ENCODE measurements at regions not wholly inside any gene's neighbourhood (a gene's known extent, or its start where the extent isn't known, plus 50 kb on each side); places are given as distances from the start of the nearest gene placed in this dataset.

DNA sequence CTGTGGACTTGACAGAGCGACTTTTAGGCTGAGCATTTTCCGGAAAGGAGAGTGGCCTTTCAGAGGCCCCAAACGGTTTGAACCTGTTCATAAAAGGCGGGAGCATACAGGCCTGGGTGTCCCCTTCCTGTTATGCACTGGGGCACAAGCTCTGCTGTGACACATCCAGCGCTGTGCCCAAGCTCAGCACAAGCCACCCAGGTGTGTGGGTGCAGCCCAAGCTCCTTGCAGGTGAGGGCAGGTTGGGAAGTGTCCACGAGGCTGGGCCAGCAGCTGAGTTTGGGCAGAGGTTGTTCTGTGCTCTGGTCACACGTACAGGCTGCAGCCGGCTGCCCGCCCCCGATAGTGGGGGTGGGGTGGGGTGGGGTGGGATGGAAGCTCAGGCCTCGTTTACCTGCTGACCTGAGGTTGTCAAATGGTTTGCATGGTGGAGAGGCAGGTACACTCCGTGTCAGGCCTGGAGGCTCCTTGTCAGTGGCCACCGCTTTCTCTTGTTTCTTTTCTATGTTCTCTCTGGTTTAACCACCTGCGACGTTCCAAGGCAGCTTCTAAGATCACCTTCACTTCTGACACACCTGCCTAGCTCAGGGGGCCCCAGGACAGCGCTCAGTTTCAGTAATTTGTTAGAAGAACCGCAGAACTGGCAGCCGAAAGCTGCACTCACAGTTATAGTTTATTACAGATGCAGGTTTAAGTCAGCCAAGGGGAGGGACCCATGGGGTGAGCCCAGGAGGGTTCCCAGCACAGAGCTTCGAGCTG, 194.7 kb upstream of the CIBAR2 start:
- peaks cover 21% of the 10 kb centered on the region for H3K4me1 ChIP-seq (ENCODE audit: insufficient read depth, low read length)
- no peak overlapping the region for H2AFZ ChIP-seq (ENCODE audit: low read depth, low read length)
- H3K4me3 ChIP-seq (ENCODE audit: insufficient read depth, low read depth, low read length), result no peak overlapping the region

DNA sequence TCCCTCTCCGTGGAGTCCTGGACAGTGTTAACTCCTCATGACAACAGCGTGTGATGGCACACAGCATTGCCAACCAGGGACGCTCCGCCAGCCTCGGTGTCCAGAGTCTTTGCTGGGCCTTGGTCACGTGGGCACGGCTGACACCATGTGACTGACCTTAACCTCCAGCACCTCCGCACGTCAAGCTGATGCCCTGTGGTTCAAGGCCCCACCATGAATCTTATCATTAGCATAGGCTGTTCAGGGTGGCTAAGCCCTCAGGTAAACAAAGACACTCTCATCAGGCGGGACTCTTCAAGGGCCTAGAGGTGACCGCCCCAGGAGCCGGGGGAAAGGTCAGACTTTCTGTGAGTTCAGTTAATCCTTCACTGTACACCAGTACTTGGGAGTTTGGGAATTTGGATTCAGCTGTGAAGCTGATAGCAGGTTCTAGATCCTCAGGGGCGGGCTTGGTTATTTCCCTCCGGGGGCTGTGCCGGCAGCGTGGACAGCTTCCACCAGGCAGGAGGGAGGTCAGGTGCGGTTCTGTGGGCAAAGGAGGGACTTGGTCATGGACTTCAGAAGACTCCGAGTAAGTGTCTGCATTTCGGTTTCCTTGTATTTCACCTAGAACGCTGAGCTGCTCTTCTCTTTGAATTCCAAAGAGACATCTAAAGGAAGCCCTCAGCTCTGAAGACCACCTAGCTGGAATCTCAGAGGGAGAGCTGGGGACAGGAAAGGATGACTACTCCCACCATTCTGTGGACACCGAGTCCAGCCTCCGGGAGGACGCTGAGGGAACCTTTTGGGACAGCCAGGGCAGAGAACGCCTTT, 195.5 kb upstream of the CIBAR2 start:
- H3K27me3 Mint-ChIP-seq (ENCODE audit: low read depth, unreplicated experiment), result peaks cover 9% of the 10 kb centered on the region
- no peak for TF ChIP-seq EZH2 (IDR thresholded peaks at IDR 0.05; ENCODE audit: insufficient read depth, low read length)
- TF ChIP-seq, protein P1, sequence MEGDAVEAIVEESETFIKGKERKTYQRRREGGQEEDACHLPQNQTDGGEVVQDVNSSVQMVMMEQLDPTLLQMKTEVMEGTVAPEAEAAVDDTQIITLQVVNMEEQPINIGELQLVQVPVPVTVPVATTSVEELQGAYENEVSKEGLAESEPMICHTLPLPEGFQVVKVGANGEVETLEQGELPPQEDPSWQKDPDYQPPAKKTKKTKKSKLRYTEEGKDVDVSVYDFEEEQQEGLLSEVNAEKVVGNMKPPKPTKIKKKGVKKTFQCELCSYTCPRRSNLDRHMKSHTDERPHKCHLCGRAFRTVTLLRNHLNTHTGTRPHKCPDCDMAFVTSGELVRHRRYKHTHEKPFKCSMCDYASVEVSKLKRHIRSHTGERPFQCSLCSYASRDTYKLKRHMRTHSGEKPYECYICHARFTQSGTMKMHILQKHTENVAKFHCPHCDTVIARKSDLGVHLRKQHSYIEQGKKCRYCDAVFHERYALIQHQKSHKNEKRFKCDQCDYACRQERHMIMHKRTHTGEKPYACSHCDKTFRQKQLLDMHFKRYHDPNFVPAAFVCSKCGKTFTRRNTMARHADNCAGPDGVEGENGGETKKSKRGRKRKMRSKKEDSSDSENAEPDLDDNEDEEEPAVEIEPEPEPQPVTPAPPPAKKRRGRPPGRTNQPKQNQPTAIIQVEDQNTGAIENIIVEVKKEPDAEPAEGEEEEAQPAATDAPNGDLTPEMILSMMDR (IDR thresholded peaks at IDR 0.05; ENCODE audit: insufficient read depth, low read depth, low read length), result no peak
- H3K4me3 Mint-ChIP-seq (ENCODE audit: unreplicated experiment), result no peak overlapping the region
- Histone ChIP-seq H3K79me2 (ENCODE audit: insufficient read depth, low read length) (peaks cover 2% of the 10 kb centered on the region), H3K9me3 (ENCODE audit: insufficient read depth, low read depth, low read length) (no peaks in the 10 kb centered on the region), H3K4me3 (ENCODE audit: insufficient read depth, low read depth, low read length) (no peak overlapping the region), H2AFZ (ENCODE audit: low read depth, low read length) (no peak overlapping the region), H4K20me1 (ENCODE audit: insufficient read depth, low read length) (peaks cover 86% of the 10 kb centered on the region), H3K9ac (ENCODE audit: low read length) (no peak overlapping the region), H3K27ac (ENCODE audit: low read depth, low read length) (no peak overlapping the region), H3K27me3 (ENCODE audit: insufficient read depth, low read length) (peaks cover 2% of the 10 kb centered on the region), H3K4me1 (ENCODE audit: insufficient read depth, low read length) (peaks cover 16% of the 10 kb centered on the region), H3K4me2 (ENCODE audit: low read length) (no peak overlapping the region), H3K36me3 (ENCODE audit: insufficient read depth, low read length) (no peaks in the 10 kb centered on the region)
- H3K27ac Mint-ChIP-seq (ENCODE audit: unreplicated experiment), result no peak overlapping the region
- no peaks in the 10 kb centered on the region for H3K36me3 Mint-ChIP-seq (ENCODE audit: low read depth, unreplicated experiment)
- no peak for DNase-seq (ENCODE audit: low read depth)
- peaks cover 15% of the 10 kb centered on the region for H3K4me1 Mint-ChIP-seq (ENCODE audit: low read depth, unreplicated experiment)
- FAIRE-seq, result no peak
- no peaks in the 10 kb centered on the region for H3K9me3 Mint-ChIP-seq (ENCODE audit: unreplicated experiment)

More for the DNA sequence above, 194.7 kb upstream of the CIBAR2 start:
- TF ChIP-seq, protein P1 (IDR thresholded peaks at IDR 0.05; ENCODE audit: insufficient read depth, low read depth, low read length), result no peak
- no peak for TF ChIP-seq EZH2 (IDR thresholded peaks at IDR 0.05; ENCODE audit: insufficient read depth, low read length)
- Mint-ChIP-seq H3K4me3 (ENCODE audit: unreplicated experiment) (no peak overlapping the region), H3K36me3 (ENCODE audit: low read depth, unreplicated experiment) (no peaks in the 10 kb centered on the region), H3K4me1 (ENCODE audit: low read depth, unreplicated experiment) (peaks cover 14% of the 10 kb centered on the region), H3K27me3 (ENCODE audit: low read depth, unreplicated experiment) (peaks cover 9% of the 10 kb centered on the region), H3K9me3 (ENCODE audit: unreplicated experiment) (no peaks in the 10 kb centered on the region), H3K27ac (ENCODE audit: unreplicated experiment) (no peak overlapping the region)
- Histone ChIP-seq H3K79me2 (ENCODE audit: insufficient read depth, low read length) (peaks cover 2% of the 10 kb centered on the region), H3K27ac (ENCODE audit: low read depth, low read length) (no peak overlapping the region), H4K20me1 (ENCODE audit: insufficient read depth, low read length) (peaks cover 86% of the 10 kb centered on the region), H3K27me3 (ENCODE audit: insufficient read depth, low read length) (no peaks in the 10 kb centered on the region), H3K4me2 (ENCODE audit: low read length) (no peak overlapping the region), H3K36me3 (ENCODE audit: insufficient read depth, low read length) (no peaks in the 10 kb centered on the region), H3K9me3 (ENCODE audit: insufficient read depth, low read depth, low read length) (no peaks in the 10 kb centered on the region), H3K9ac (ENCODE audit: low read length) (no peak overlapping the region)
- no peak for FAIRE-seq
- DNase-seq (ENCODE audit: low read depth), result no peak
